Fibroblast of the aortic adventitia (primary cell): ENCODE measurements at regions not wholly inside any gene's neighbourhood (a gene's known extent, or its start where the extent isn't known, plus 50 kb on each side); places are given as distances from the start of the nearest gene placed in this dataset.

ENCODE experiments used
- DNase-seq: peaks from one replicate; pipeline ENCODE4 v3.0.0-alpha.2; 2010; ENCODE audit warnings: low read depth
- H3K4me3 ChIP-seq: 2 replicates; pipeline ENCODE4 v1.5.1; 2011; ENCODE audit warnings: low read depth, mild to moderate bottlenecking, control low read depth, low read length, moderate library complexity
- CTCF ChIP-seq: IDR thresholded peaks from 2 replicates; pipeline ENCODE4 v1.5.1; 2011; ENCODE audit warnings: mild to moderate bottlenecking, low read length, control low read depth, inconsistent platforms; ENCODE audit not compliant: insufficient read depth

DNA sequence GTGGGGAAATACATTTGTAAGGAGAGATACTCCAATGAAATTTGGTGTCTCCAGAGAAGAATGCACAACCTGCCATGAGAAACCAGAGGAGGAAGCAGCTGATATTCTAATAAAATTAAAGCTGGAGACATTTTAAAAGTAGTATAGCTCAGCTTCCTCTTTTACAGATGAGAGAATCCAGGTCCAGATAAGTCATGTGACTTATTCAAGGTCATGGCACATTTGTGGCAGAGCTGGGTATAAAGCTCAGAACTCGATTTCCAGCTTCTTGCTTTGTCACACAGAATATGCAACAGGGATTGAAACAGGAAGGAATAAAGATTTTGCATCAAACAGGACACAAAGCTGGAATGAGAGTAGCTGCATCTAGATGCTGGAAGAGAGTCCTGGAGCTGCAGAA lies 174.8 kb downstream of the EMP1 start:
- no peak for DNase-seq
- no peak overlapping the region for H3K4me3 ChIP-seq
- no peak for TF ChIP-seq CTCF

GRCh38 chr12:13369474-13370056 lies 173.0 kb downstream of the EMP1 start:
- TF ChIP-seq CTCF: no peak
- H3K4me3 ChIP-seq: no peak overlapping the region
- no peak for DNase-seq

DNA sequence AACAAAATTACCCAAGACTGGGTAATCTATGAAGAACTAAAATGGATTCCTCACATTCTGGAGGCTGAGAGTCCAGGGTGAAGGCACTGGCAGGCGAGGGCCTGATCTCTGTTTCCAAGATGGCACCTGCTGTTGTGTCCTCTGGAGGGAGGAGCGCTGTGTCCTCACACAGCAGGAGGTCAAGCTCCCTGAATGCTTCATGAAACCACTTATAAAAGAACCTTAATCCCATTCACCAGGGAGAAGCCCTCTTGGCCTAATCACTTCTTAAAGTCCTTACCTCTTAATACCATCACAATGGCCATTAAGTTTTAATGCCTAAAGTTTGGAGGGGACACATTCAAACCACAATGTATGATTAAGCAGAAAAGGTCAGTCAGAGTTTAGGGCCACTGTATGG lies 172.4 kb downstream of the EMP1 start:
- no peak overlapping the region for H3K4me3 ChIP-seq
- no peak for DNase-seq
- no peak for TF ChIP-seq CTCF

- TF ChIP-seq CTCF: no peak
- DNase-seq: no peak
- no peak overlapping the region for H3K4me3 ChIP-seq
Measured at GRCh38 chr12:13368431-13368830, 171.9 kb downstream of the EMP1 start.

- TF ChIP-seq CTCF: no peak
- no peak for DNase-seq
- H3K4me3 ChIP-seq: no peak overlapping the region
Measured at GRCh38 chr12:13367973-13368372, 171.4 kb downstream of the EMP1 start.

DNA sequence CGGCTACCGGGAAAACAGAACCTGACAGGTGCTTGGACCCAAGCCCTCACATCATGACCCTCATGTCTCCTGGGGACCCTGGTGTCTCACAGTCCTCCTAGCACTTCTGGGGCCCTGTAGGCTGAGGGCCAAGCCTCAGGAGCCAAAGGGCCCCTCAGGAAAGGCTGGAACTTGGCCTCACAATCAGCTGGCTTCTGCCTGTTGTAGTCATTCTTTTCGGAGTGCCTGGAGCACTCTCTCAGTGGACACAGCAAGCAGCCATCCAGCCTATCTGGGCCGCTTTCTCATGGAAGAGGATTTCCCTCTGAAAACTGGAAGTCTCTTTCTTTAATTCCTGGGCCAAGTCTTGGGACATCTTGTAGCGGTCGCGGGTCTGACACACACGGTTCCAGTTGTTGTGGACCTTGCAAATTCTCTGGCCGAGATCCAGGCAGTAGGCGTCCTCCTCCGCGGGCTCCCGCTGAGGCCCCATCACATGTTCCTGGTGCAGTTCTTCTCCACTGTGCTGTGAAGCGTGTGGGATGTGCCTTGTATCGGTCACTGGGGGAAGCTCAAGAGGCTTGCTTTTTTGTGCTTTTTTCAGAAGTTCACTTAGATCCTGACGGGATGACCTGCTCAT lies 169.3 kb downstream of the EMP1 start:
- no peak for TF ChIP-seq CTCF
- H3K4me3 ChIP-seq: no peak overlapping the region
- DNase-seq: no peak
